ENCODE measurements at regions not wholly inside any gene's neighbourhood (a gene's known extent, or its start where the extent isn't known, plus 50 kb on each side); places are given as distances from the start of the nearest gene placed in this dataset.

GRCh38 chr15:38163658-38164057 lies 89.0 kb upstream of the SPRED1 start:
- POLR2A ChIA-PET = no interaction called here
- Mint-ChIP-seq H3K27ac (no peak overlapping the region), H3K4me3 (no peak overlapping the region), H3K27me3 (peaks cover 44% of the 10 kb centered on the region), H3K4me1 (no peaks in the 10 kb centered on the region), H3K9me3 (ENCODE audit: insufficient read depth) (no peaks in the 10 kb centered on the region)
- H4K20me1 ChIP-seq (ENCODE audit: control insufficient read depth, insufficient read depth, low read length, poor library complexity, severe bottlenecking) = no peaks in the 10 kb centered on the region
- intact Hi-C loops (cut with micrococcal nuclease) = no loop called here
- no peak overlapping the region for H3K4me3 ChIP-seq (ENCODE audit: control extremely low read depth in 1 of 5, extremely low read depth in 1 of 5, insufficient read depth in 1 of 5, low read depth in 2 of 5, low read length in 4 of 5)
- no peak overlapping the region for H3K27ac ChIP-seq (ENCODE audit: low read length in 2 of 2)
- ATAC-seq (ENCODE audit: low read depth) (no peak), DNase-seq (no peak)
- no peaks in the 10 kb centered on the region for H3K9me3 ChIP-seq (ENCODE audit: control extremely low read depth in 1 of 3, control insufficient read depth in 2 of 3, insufficient read depth in 1 of 3, low read length in 2 of 3)
- CTCF ChIA-PET = no interaction called here
- H3K27me3 ChIP-seq (replicated peaks in 1 of 4; ENCODE audit: control extremely low read depth in 1 of 4, control insufficient read depth in 3 of 4, insufficient read depth in 4 of 4, low read length in 3 of 4) = peaks cover 0 to 3% (median 0%) of the 10 kb centered on the region in 4 experiments
- H3K79me2 ChIP-seq (ENCODE audit: control insufficient read depth, insufficient read depth, low read length) = no peaks in the 10 kb centered on the region
- H3K4me2 ChIP-seq (replicated peaks; ENCODE audit: low read depth, low read length, poor library complexity, severe bottlenecking) = no peak overlapping the region
- H3K36me3 ChIP-seq (replicated peaks in 1 of 2; ENCODE audit: control extremely low read depth in 1 of 2, control insufficient read depth in 1 of 2, extremely low read depth in 1 of 2, insufficient read depth in 2 of 2, low read length in 1 of 2) = no peaks in the 10 kb centered on the region
- TF ChIP-seq CTCF (IDR thresholded peaks at IDR 0.05) (no peak), EZH2 (IDR thresholded peaks at IDR 0.05; ENCODE audit: borderline replicate concordance, insufficient read depth, low read depth, low read length, poor library complexity, severe bottlenecking) (no peak)
- H3K9ac ChIP-seq (ENCODE audit: low read length) = no peak overlapping the region
- H3K4me1 ChIP-seq (ENCODE audit: control insufficient read depth in 2 of 2, insufficient read depth in 2 of 2, low read length in 2 of 2) = no peaks in the 10 kb centered on the region
- H2AFZ ChIP-seq (ENCODE audit: insufficient read depth, low read depth, low read length, poor library complexity, severe bottlenecking) = no peak overlapping the region

- Mint-ChIP-seq H3K27ac (no peak overlapping the region), H3K4me3 (no peak overlapping the region), H3K4me1 (no peaks in the 10 kb centered on the region), H3K27me3 (peaks cover 40% of the 10 kb centered on the region), H3K9me3 (ENCODE audit: insufficient read depth) (no peaks in the 10 kb centered on the region)
- H3K4me2 ChIP-seq (replicated peaks; ENCODE audit: low read depth, low read length, poor library complexity, severe bottlenecking) = no peak overlapping the region
- no peaks in the 10 kb centered on the region for H3K36me3 ChIP-seq (replicated peaks in 1 of 2; ENCODE audit: control extremely low read depth in 1 of 2, control insufficient read depth in 1 of 2, extremely low read depth in 1 of 2, insufficient read depth in 2 of 2, low read length in 1 of 2)
- no peaks in the 10 kb centered on the region for H3K4me1 ChIP-seq (ENCODE audit: control insufficient read depth in 2 of 2, insufficient read depth in 2 of 2, low read length in 2 of 2)
- intact Hi-C loops (cut with micrococcal nuclease) = no loop called here
- no peaks in the 10 kb centered on the region for H4K20me1 ChIP-seq (ENCODE audit: control insufficient read depth, insufficient read depth, low read length, poor library complexity, severe bottlenecking)
- ATAC-seq (ENCODE audit: low read depth) (no peak), DNase-seq (no peak)
- no peak overlapping the region for H2AFZ ChIP-seq (ENCODE audit: insufficient read depth, low read depth, low read length, poor library complexity, severe bottlenecking)
- peaks cover 0 to 3% (median 0%) of the 10 kb centered on the region in 4 experiments for H3K27me3 ChIP-seq (replicated peaks in 1 of 4; ENCODE audit: control extremely low read depth in 1 of 4, control insufficient read depth in 3 of 4, insufficient read depth in 4 of 4, low read length in 3 of 4)
- no peaks in the 10 kb centered on the region for H3K79me2 ChIP-seq (ENCODE audit: control insufficient read depth, insufficient read depth, low read length)
- TF ChIP-seq CTCF (IDR thresholded peaks at IDR 0.05) (no peak), EZH2 (IDR thresholded peaks at IDR 0.05; ENCODE audit: borderline replicate concordance, insufficient read depth, low read depth, low read length, poor library complexity, severe bottlenecking) (no peak)
- CTCF ChIA-PET = no interaction called here
- no peak overlapping the region for H3K9ac ChIP-seq (ENCODE audit: low read length)
- POLR2A ChIA-PET = no interaction called here
- H3K27ac ChIP-seq (ENCODE audit: low read length in 2 of 2) = no peak overlapping the region
- H3K4me3 ChIP-seq (ENCODE audit: control extremely low read depth in 1 of 5, extremely low read depth in 1 of 5, insufficient read depth in 1 of 5, low read depth in 2 of 5, low read length in 4 of 5) = no peak overlapping the region
- WGBS (ENCODE audit: insufficient coverage) = no CpG with 5 or more reads among the region's 2 CpGs
- H3K9me3 ChIP-seq (ENCODE audit: control extremely low read depth in 1 of 3, control insufficient read depth in 2 of 3, insufficient read depth in 1 of 3, low read length in 2 of 3) = no peaks in the 10 kb centered on the region
These were observed 88.6 kb upstream of the SPRED1 start for GRCh38 chr15:38164061-38164460.
